ENCODE measurements at regions not wholly inside any gene's neighbourhood (a gene's known extent, or its start where the extent isn't known, plus 50 kb on each side); places are given as distances from the start of the nearest gene placed in this dataset.

DNA sequence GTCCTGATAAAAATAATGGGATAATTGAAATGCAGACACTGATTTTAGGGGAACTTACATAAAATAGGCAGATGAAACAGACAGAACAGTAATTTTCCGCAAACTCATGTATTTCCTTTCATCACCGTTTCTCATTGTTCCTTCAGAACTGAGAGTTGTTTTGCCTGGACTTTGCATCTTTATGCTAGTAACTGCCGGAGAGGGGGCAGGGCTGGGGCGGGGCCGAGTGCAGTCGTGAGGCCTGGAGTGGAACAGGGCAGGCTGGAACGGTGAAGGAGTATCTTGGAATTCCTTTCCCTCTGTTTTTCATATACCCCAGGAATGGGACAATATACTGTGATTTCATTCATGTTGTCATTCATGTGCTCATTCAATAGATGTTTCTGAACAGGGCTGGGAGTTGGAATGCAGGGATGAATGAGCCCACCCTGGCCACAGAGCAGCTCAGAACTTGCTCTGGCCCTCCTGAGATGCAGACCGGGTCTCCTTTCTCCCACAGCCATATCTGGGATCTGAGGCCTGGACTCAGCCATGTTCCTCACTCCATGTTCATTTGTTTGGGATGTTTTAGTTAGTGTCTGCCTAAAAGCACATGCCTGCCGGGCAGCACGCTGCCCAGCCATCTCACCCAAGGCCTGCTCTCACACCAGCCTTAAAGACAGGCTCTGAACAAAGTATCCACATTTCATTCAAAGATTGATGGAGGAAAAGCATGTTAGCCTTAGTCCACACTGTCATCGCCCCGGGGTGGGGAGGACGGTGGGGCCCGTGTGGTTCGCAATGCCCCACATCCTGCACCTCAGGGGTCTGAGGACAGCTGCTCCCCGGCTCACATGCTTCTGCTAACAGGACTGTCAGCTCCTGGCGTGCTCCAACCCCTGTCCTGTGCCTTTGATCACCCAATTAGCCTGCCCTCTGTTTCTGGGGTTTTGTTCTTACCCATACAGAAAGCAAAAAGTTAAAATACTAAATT is 92.9 kb downstream of the SOX1 start:
- H3K4me1 ChIP-seq (ENCODE audit: insufficient read depth) = peaks cover 39% of the 10 kb centered on the region
- peak overlapping the region; percentile 65 for H3K27ac Mint-ChIP-seq
- peak; percentile 52 for ATAC-seq
- peaks cover 19% of the 10 kb centered on the region for H3K36me3 Mint-ChIP-seq (ENCODE audit: low read depth)
- no peaks in the 10 kb centered on the region; the same call in 1 of the 2 replicates for H3F3A ChIP-seq (replicated peaks; ENCODE audit: low read depth)
- TF ChIP-seq CREB1 (CRISPR knock-in tag; IDR thresholded peaks at IDR 0.05; ENCODE audit: low read depth) (no peak), NANOG (IDR thresholded peaks at IDR 0.05; ENCODE audit: borderline replicate concordance) (no peak), JUNB (IDR thresholded peaks at IDR 0.05; ENCODE audit: unreplicated experiment) (no peak), EZH2phosphoT487 (IDR thresholded peaks at IDR 0.05; ENCODE audit: unreplicated experiment) (no peak), STAT1 (IDR thresholded peaks at IDR 0.05; ENCODE audit: unreplicated experiment) (no peak), ZNF114 (CRISPR knock-in tag; IDR thresholded peaks at IDR 0.05) (no peak)
- TF ChIP-seq, protein P1, sequence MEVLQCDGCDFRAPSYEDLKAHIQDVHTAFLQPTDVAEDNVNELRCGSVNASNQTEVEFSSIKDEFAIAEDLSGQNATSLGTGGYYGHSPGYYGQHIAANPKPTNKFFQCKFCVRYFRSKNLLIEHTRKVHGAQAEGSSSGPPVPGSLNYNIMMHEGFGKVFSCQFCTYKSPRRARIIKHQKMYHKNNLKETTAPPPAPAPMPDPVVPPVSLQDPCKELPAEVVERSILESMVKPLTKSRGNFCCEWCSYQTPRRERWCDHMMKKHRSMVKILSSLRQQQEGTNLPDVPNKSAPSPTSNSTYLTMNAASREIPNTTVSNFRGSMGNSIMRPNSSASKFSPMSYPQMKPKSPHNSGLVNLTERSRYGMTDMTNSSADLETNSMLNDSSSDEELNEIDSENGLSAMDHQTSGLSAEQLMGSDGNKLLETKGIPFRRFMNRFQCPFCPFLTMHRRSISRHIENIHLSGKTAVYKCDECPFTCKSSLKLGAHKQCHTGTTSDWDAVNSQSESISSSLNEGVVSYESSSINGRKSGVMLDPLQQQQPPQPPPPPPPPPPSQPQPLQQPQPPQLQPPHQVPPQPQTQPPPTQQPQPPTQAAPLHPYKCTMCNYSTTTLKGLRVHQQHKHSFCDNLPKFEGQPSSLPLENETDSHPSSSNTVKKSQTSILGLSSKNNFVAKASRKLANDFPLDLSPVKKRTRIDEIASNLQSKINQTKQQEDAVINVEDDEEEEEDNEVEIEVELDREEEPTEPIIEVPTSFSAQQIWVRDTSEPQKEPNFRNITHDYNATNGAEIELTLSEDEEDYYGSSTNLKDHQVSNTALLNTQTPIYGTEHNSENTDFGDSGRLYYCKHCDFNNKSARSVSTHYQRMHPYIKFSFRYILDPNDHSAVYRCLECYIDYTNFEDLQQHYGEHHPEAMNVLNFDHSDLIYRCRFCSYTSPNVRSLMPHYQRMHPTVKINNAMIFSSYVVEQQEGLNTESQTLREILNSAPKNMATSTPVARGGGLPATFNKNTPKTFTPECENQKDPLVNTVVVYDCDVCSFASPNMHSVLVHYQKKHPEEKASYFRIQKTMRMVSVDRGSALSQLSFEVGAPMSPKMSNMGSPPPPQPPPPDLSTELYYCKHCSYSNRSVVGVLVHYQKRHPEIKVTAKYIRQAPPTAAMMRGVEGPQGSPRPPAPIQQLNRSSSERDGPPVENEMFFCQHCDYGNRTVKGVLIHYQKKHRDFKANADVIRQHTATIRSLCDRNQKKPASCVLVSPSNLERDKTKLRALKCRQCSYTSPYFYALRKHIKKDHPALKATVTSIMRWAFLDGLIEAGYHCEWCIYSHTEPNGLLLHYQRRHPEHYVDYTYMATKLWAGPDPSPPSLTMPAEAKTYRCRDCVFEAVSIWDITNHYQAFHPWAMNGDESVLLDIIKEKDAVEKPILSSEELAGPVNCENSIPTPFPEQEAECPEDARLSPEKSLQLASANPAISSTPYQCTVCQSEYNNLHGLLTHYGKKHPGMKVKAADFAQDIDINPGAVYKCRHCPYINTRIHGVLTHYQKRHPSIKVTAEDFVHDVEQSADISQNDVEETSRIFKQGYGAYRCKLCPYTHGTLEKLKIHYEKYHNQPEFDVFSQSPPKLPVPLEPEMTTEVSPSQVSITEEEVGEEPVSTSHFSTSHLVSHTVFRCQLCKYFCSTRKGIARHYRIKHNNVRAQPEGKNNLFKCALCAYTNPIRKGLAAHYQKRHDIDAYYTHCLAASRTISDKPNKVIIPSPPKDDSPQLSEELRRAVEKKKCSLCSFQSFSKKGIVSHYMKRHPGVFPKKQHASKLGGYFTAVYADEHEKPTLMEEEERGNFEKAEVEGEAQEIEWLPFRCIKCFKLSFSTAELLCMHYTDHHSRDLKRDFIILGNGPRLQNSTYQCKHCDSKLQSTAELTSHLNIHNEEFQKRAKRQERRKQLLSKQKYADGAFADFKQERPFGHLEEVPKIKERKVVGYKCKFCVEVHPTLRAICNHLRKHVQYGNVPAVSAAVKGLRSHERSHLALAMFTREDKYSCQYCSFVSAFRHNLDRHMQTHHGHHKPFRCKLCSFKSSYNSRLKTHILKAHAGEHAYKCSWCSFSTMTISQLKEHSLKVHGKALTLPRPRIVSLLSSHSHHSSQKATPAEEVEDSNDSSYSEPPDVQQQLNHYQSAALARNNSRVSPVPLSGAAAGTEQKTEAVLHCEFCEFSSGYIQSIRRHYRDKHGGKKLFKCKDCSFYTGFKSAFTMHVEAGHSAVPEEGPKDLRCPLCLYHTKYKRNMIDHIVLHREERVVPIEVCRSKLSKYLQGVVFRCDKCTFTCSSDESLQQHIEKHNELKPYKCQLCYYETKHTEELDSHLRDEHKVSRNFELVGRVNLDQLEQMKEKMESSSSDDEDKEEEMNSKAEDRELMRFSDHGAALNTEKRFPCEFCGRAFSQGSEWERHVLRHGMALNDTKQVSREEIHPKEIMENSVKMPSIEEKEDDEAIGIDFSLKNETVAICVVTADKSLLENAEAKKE (CRISPR knock-in tag; IDR thresholded peaks at IDR 0.05) = no peak
- TF ChIP-seq, protein P2, sequence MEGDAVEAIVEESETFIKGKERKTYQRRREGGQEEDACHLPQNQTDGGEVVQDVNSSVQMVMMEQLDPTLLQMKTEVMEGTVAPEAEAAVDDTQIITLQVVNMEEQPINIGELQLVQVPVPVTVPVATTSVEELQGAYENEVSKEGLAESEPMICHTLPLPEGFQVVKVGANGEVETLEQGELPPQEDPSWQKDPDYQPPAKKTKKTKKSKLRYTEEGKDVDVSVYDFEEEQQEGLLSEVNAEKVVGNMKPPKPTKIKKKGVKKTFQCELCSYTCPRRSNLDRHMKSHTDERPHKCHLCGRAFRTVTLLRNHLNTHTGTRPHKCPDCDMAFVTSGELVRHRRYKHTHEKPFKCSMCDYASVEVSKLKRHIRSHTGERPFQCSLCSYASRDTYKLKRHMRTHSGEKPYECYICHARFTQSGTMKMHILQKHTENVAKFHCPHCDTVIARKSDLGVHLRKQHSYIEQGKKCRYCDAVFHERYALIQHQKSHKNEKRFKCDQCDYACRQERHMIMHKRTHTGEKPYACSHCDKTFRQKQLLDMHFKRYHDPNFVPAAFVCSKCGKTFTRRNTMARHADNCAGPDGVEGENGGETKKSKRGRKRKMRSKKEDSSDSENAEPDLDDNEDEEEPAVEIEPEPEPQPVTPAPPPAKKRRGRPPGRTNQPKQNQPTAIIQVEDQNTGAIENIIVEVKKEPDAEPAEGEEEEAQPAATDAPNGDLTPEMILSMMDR (conservative IDR thresholded peaks at IDR 0.05; ENCODE audit: low read depth in 2 of 2) = no peak
- TF ChIP-seq, protein P3, sequence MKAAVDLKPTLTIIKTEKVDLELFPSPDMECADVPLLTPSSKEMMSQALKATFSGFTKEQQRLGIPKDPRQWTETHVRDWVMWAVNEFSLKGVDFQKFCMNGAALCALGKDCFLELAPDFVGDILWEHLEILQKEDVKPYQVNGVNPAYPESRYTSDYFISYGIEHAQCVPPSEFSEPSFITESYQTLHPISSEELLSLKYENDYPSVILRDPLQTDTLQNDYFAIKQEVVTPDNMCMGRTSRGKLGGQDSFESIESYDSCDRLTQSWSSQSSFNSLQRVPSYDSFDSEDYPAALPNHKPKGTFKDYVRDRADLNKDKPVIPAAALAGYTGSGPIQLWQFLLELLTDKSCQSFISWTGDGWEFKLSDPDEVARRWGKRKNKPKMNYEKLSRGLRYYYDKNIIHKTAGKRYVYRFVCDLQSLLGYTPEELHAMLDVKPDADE (IDR thresholded peaks at IDR 0.05) = no peak
- TF ChIP-seq, protein P4, sequence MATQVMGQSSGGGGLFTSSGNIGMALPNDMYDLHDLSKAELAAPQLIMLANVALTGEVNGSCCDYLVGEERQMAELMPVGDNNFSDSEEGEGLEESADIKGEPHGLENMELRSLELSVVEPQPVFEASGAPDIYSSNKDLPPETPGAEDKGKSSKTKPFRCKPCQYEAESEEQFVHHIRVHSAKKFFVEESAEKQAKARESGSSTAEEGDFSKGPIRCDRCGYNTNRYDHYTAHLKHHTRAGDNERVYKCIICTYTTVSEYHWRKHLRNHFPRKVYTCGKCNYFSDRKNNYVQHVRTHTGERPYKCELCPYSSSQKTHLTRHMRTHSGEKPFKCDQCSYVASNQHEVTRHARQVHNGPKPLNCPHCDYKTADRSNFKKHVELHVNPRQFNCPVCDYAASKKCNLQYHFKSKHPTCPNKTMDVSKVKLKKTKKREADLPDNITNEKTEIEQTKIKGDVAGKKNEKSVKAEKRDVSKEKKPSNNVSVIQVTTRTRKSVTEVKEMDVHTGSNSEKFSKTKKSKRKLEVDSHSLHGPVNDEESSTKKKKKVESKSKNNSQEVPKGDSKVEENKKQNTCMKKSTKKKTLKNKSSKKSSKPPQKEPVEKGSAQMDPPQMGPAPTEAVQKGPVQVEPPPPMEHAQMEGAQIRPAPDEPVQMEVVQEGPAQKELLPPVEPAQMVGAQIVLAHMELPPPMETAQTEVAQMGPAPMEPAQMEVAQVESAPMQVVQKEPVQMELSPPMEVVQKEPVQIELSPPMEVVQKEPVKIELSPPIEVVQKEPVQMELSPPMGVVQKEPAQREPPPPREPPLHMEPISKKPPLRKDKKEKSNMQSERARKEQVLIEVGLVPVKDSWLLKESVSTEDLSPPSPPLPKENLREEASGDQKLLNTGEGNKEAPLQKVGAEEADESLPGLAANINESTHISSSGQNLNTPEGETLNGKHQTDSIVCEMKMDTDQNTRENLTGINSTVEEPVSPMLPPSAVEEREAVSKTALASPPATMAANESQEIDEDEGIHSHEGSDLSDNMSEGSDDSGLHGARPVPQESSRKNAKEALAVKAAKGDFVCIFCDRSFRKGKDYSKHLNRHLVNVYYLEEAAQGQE (IDR thresholded peaks at IDR 0.05; ENCODE audit: unreplicated experiment) = no peak
- H3K27ac ChIP-seq (ENCODE audit: low read depth) = 0 out of 2 replicates have a peak overlapping the region, but pooled peaks have one; percentile 17
- no peaks in the 10 kb centered on the region; the same call in 1 of the 2 replicates for H3K9me2 ChIP-seq (ENCODE audit: insufficient read depth)
- no peak overlapping the region for H2AFZ ChIP-seq
- H3K4me2 ChIP-seq = peak overlapping the region; percentile 61
- H3K27me3 ChIP-seq (ENCODE audit: insufficient read depth) = no peaks in the 10 kb centered on the region
- H3K4me3 Mint-ChIP-seq = peak overlapping the region; percentile 26; the same call in 1 of the 3 replicates
- no peaks in the 10 kb centered on the region for H3K79me2 ChIP-seq (replicated peaks; ENCODE audit: insufficient read depth)
- peaks cover 53% of the 10 kb centered on the region for H3K4me1 Mint-ChIP-seq
- peaks cover 17% of the 10 kb centered on the region for H3K9me3 Mint-ChIP-seq
- peaks cover 26% of the 10 kb centered on the region for H3K27me3 Mint-ChIP-seq (ENCODE audit: insufficient read depth, low read depth, poor library complexity)
- peak overlapping the region; percentile 13; the same call in 1 of the 2 replicates for H3K4me3 ChIP-seq
- no peaks in the 10 kb centered on the region for H4K20me1 ChIP-seq (replicated peaks; ENCODE audit: insufficient read depth)
- H3K36me3 ChIP-seq (ENCODE audit: insufficient read depth) = no peaks in the 10 kb centered on the region; the same call in 1 of the 2 replicates
- DNase-seq (ENCODE audit: low spot score) = peak; percentile 42

Data from GM23338 (cell line).